GM21360 (cell line): ENCODE measurements at regions not wholly inside any gene's neighbourhood (a gene's known extent, or its start where the extent isn't known, plus 50 kb on each side); places are given as distances from the start of the nearest gene placed in this dataset.

ENCODE experiments used
- ATAC-seq: cut with Tn5 transposase; IDR thresholded peaks from one replicate; pipeline ENCODE4 v1.9.1; 2021; ENCODE audit warnings: mild to moderate bottlenecking, moderate library complexity; ENCODE audit not compliant: unreplicated experiment

GRCh38 chr2:21916934-21917522 is 793.3 kb downstream of the TDRD15 start:
- ATAC-seq = no peak

GRCh38 chr2:21920721-21921120 is 797.0 kb downstream of the TDRD15 start:
- ATAC-seq = no peak

GRCh38 chr2:21924640-21925285 is 801.0 kb downstream of the TDRD15 start:
- ATAC-seq = peak; percentile 93

- no peak for ATAC-seq
Observed at GRCh38 chr2:21928292-21928691, 804.5 kb downstream of the TDRD15 start.

GRCh38 chr2:21930226-21930625 is 806.5 kb downstream of the TDRD15 start:
- ATAC-seq = no peak

- no peak for ATAC-seq
Observed at GRCh38 chr2:21939967-21940366, 816.2 kb downstream of the TDRD15 start.

GRCh38 chr2:21944536-21944935 is 820.8 kb downstream of the TDRD15 start:
- ATAC-seq = no peak

GRCh38 chr2:21945658-21946057 is 821.9 kb downstream of the TDRD15 start:
- ATAC-seq = no peak

GRCh38 chr2:21947046-21947445 is 823.3 kb downstream of the TDRD15 start:
- no peak for ATAC-seq

- no peak for ATAC-seq
Observed at GRCh38 chr2:21966139-21966538, 842.4 kb downstream of the TDRD15 start.

GRCh38 chr2:21970971-21971370 is 847.2 kb downstream of the TDRD15 start:
- no peak for ATAC-seq

- no peak for ATAC-seq
Observed at GRCh38 chr2:21972586-21972985, 848.8 kb downstream of the TDRD15 start.

GRCh38 chr2:21981127-21981526 is 857.4 kb downstream of the TDRD15 start:
- no peak for ATAC-seq

GRCh38 chr2:21993002-21993401 is 869.2 kb downstream of the TDRD15 start:
- ATAC-seq = no peak

- no peak for ATAC-seq
Observed at GRCh38 chr2:21996339-21996738, 872.6 kb downstream of the TDRD15 start.

GRCh38 chr2:21999522-21999921 is 875.8 kb downstream of the TDRD15 start:
- ATAC-seq = no peak

GRCh38 chr2:22002066-22002465 is 878.3 kb downstream of the TDRD15 start:
- no peak for ATAC-seq

GRCh38 chr2:22003270-22003669 is 879.5 kb downstream of the TDRD15 start:
- no peak for ATAC-seq

- ATAC-seq = no peak
Observed at GRCh38 chr2:22011048-22011447, 887.3 kb downstream of the TDRD15 start.

GRCh38 chr2:22020091-22020742 is 896.4 kb downstream of the TDRD15 start:
- no peak for ATAC-seq

- no peak for ATAC-seq
Observed at GRCh38 chr2:22027345-22028005, 903.7 kb downstream of the TDRD15 start.

- ATAC-seq = no peak
Observed at GRCh38 chr2:22035361-22035830, 911.6 kb downstream of the TDRD15 start.
